DND-41 (cell line): ENCODE measurements at regions not wholly inside any gene's neighbourhood (a gene's known extent, or its start where the extent isn't known, plus 50 kb on each side); places are given as distances from the start of the nearest gene placed in this dataset.

ENCODE experiments used
- ATAC-seq: fragments of 200-7000 bp; cut with Tn5 transposase; 3 replicates; pipeline ENCODE4 v1.9.1; 2021; ENCODE audit warnings: low read depth; ENCODE audit not compliant: insufficient read depth
- DNase-seq: peaks from one replicate; pipeline ENCODE4 v3.0.0-alpha.2; 2020
- H2AFZ ChIP-seq: 2 replicates; pipeline ENCODE4 v1.6.0; 2012; ENCODE audit warnings: low read depth, low read length
- H3K27ac ChIP-seq: 2 replicates; pipeline ENCODE4 v1.5.1; 2012; ENCODE audit warnings: low read length, inconsistent platforms
- H3K27me3 ChIP-seq: fragments of 200-600 bp; sonication (generic); 2 replicates; pipeline ENCODE4 v1.6.0; 2012; ENCODE audit warnings: low read length, mild to moderate bottlenecking, inconsistent platforms; ENCODE audit not compliant: insufficient read depth, poor library complexity
- H3K36me3 ChIP-seq: 2 replicates; pipeline ENCODE4 v1.5.1; 2012; ENCODE audit warnings: low read length, inconsistent platforms; ENCODE audit not compliant: insufficient read depth
- H3K4me1 ChIP-seq: 2 replicates; pipeline ENCODE4 v1.5.1; 2012; ENCODE audit warnings: mild to moderate bottlenecking, low read length; ENCODE audit not compliant: insufficient read depth
- H3K4me2 ChIP-seq: 2 replicates; pipeline ENCODE4 v1.6.0; 2012; ENCODE audit warnings: mild to moderate bottlenecking, moderate library complexity, low read length, inconsistent platforms; ENCODE audit not compliant: insufficient read depth
- H3K4me3 ChIP-seq, 2 experiments: fragments of 200-600 bp in 1 of 2; shearing (Covaris generic) in 1 of 2; 2 replicates each; pipeline ENCODE4 v1.5.1; 2012 to 2016; ENCODE audit warnings: inconsistent platforms in 2 of 2, low read length in 2 of 2, mild to moderate bottlenecking in 2 of 2, low read depth in 1 of 2, moderate library complexity in 1 of 2
- H3K79me2 ChIP-seq: 2 replicates; pipeline ENCODE4 v1.6.0; 2012; ENCODE audit warnings: low read length, inconsistent platforms; ENCODE audit not compliant: insufficient read depth
- H3K9ac ChIP-seq: 2 replicates; pipeline ENCODE4 v1.6.0; 2012; ENCODE audit warnings: low read depth, mild to moderate bottlenecking, inconsistent platforms, low read length, moderate library complexity
- H3K9me3 ChIP-seq: 2 replicates; pipeline ENCODE4 v1.5.1; 2012; ENCODE audit warnings: low read length, moderate library complexity, mild to moderate bottlenecking, inconsistent platforms; ENCODE audit not compliant: insufficient read depth, severe bottlenecking
- H4K20me1 ChIP-seq: 2 replicates; pipeline ENCODE4 v1.6.0; 2012; ENCODE audit warnings: low read length; ENCODE audit not compliant: insufficient read depth
- EZH2 ChIP-seq: IDR thresholded peaks from 3 replicates; pipeline ENCODE4 v1.6.1; 2012; ENCODE audit warnings: borderline replicate concordance, low read depth, mild to moderate bottlenecking, moderate library complexity, low read length, inconsistent platforms; ENCODE audit not compliant: severe bottlenecking
- TF ChIP-seq, protein P1 (sequence below): IDR thresholded peaks from 2 replicates; pipeline ENCODE4 v1.5.1; 2012; ENCODE audit warnings: borderline replicate concordance, low read length, moderate library complexity, mild to moderate bottlenecking; ENCODE audit not compliant: poor library complexity, severe bottlenecking; ENCODE audit errors: extremely low read depth

DNA sequence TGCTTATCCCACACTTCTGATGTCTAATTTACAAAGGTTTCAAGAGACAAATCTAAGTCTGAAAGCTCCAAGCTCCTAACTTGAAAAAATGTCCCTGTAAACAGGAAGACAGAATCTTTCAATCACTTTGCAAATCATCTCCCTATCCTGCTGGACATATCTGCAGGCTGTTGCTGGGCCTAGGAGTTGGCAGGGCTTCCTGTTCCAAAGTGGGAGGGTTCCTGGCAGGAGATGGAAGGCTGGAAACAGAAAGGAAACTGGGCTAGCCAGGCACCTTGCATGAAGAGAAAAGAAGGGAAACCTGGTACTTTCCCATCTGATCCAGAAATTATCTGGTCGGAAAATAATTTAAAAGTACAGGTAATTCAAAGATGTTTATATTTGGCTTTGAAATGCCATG, 227.3 kb upstream of the IL12A start:
- Histone ChIP-seq H3K9me3 (peaks cover 4% of the 10 kb centered on the region), H2AFZ (no peak overlapping the region), H3K9ac (no peak overlapping the region), H3K36me3 (no peaks in the 10 kb centered on the region), H4K20me1 (no peaks in the 10 kb centered on the region), H3K4me3 (no peak overlapping the region), H3K4me1 (no peaks in the 10 kb centered on the region), H3K79me2 (no peaks in the 10 kb centered on the region), H3K4me2 (no peak overlapping the region), H3K27ac (no peak overlapping the region), H3K27me3 (no peaks in the 10 kb centered on the region)
- no peak for ATAC-seq
- TF ChIP-seq, protein P1, sequence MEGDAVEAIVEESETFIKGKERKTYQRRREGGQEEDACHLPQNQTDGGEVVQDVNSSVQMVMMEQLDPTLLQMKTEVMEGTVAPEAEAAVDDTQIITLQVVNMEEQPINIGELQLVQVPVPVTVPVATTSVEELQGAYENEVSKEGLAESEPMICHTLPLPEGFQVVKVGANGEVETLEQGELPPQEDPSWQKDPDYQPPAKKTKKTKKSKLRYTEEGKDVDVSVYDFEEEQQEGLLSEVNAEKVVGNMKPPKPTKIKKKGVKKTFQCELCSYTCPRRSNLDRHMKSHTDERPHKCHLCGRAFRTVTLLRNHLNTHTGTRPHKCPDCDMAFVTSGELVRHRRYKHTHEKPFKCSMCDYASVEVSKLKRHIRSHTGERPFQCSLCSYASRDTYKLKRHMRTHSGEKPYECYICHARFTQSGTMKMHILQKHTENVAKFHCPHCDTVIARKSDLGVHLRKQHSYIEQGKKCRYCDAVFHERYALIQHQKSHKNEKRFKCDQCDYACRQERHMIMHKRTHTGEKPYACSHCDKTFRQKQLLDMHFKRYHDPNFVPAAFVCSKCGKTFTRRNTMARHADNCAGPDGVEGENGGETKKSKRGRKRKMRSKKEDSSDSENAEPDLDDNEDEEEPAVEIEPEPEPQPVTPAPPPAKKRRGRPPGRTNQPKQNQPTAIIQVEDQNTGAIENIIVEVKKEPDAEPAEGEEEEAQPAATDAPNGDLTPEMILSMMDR, result no peak
- no peak for TF ChIP-seq EZH2
- no peak for DNase-seq

DNA sequence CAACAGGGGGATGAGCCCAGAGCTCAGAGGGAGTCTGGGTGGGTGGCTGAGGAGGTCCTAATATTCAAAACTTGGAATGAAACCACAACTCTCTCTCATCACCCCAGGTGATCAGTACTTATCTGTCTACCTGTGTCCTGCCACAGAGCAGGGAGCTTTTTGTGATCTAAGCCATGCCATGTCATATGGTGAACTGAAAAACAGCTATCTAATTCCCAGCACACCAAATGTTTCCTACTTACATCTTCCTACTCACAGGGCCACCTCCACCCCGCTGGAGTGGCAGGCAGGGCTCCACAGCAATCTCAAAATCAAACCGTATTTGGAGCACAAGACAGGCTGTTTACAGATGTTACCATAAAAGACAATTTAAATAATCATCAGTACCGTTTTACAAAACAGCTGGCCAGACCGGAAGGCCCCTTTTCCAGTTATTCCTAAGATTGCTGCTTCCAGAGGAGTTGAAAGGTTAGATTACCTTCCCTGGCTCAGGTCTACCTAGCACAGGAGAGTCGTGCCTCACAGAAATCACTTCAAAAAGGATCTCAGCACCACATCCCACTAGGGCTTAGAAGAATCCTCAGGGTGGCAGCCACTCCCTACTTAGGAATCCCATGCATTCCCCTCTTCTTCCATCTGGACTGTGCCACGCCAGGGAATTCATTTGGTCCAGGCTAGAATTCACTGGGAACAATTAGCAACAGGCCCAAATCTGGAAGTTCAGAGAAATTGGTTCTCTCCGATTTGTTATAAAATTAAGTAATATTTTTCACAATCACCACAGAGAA, 226.6 kb upstream of the IL12A start:
- no peak overlapping the region for H3K4me2 ChIP-seq
- H3K9ac ChIP-seq, result no peak overlapping the region
- H4K20me1 ChIP-seq, result no peaks in the 10 kb centered on the region
- no peak for ATAC-seq
- H3K79me2 ChIP-seq, result no peaks in the 10 kb centered on the region
- H3K27ac ChIP-seq, result no peak overlapping the region
- H3K4me1 ChIP-seq, result no peaks in the 10 kb centered on the region
- DNase-seq, result no peak
- no peak overlapping the region for H2AFZ ChIP-seq
- no peaks in the 10 kb centered on the region for H3K27me3 ChIP-seq
- no peak for TF ChIP-seq EZH2
- TF ChIP-seq, protein P1, result no peak
- no peaks in the 10 kb centered on the region for H3K36me3 ChIP-seq
- H3K9me3 ChIP-seq, result peaks cover 4% of the 10 kb centered on the region
- no peak overlapping the region for H3K4me3 ChIP-seq

DNA sequence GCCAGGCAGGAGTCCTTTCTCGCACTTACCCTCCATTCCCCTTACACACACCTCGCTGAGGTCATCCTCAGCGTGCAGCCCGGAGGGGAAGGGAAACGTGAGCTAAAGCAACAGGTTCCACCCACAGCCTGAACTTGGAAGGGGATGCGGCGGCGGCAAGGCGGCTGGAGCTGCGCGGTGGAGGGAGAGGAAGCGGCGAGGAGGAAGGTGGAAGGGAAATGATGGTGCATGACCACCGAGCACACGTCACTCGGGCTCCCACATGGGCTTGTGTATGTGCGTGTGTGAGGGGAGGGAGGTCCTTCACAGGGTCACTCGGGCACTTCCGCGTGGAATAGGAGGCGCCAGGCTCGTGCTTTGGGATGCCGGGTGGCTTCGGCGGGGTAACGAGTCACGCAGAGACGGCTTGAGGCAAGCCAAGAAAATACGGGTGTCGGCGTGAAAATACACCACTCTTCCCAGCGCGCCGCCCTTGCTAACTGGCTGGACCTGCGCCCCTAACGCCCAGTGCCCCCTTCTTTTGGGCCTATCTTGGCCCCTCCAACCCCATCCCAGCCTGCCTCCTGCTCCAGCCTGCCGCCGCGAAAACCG, 225.5 kb upstream of the IL12A start:
- Histone ChIP-seq H3K27ac (no peak overlapping the region), H3K79me2 (no peaks in the 10 kb centered on the region), H3K9me3 (peaks cover 4% of the 10 kb centered on the region), H3K4me3 (no peak overlapping the region), H3K27me3 (no peaks in the 10 kb centered on the region), H4K20me1 (no peaks in the 10 kb centered on the region), H3K9ac (no peak overlapping the region), H3K4me1 (no peaks in the 10 kb centered on the region), H3K36me3 (no peaks in the 10 kb centered on the region), H3K4me2 (no peak overlapping the region), H2AFZ (no peak overlapping the region)
- no peak for TF ChIP-seq EZH2
- TF ChIP-seq, protein P1, result no peak
- DNase-seq (no peak), ATAC-seq (no peak)
